Upper lobe of right lung (tissue), 1 donor: ENCODE measurements at regions not wholly inside any gene's neighbourhood (a gene's known extent, or its start where the extent isn't known, plus 50 kb on each side); places are given as distances from the start of the nearest gene placed in this dataset.

ENCODE experiments used
- ATAC-seq: fragments of 200-7000 bp; cut with Tn5 transposase; one replicate; pipeline ENCODE4 v1.9.1; 2020; ENCODE audit warnings: mild to moderate bottlenecking, moderate library complexity
- DNase-seq: peaks from one replicate; pipeline ENCODE4 v3.0.0-alpha.2; 2020
- H3K27ac ChIP-seq: fragments of 200-600 bp; one replicate; pipeline ENCODE4 v1.8.0; 2022
- H3K27me3 ChIP-seq: fragments of 200-600 bp; one replicate; pipeline ENCODE4 v1.8.0; 2022; ENCODE audit warnings: mild to moderate bottlenecking
- H3K36me3 ChIP-seq: fragments of 200-600 bp; one replicate; pipeline ENCODE4 v1.8.0; 2022
- H3K4me1 ChIP-seq: fragments of 200-600 bp; one replicate; pipeline ENCODE4 v1.8.0; 2022
- H3K4me3 ChIP-seq: fragments of 200-600 bp; one replicate; pipeline ENCODE4 v1.8.0; 2022; ENCODE audit warnings: mild to moderate bottlenecking
- H3K9me3 ChIP-seq: fragments of 200-600 bp; one replicate; pipeline ENCODE4 v1.8.0; 2022
- CTCF ChIP-seq: fragments of 200-600 bp; IDR thresholded peaks from one replicate; pipeline ENCODE4 v1.8.0; 2022; ENCODE audit warnings: antibody characterized with exemption
- intact Hi-C: fragments of 100-400 bp; cut with DNase I; formaldehyde crosslinking; loops from one replicate; pipeline ENCODE4 v1.11.0; 2022
- donor health status: DM: no; HTN: yes; CAD: no; lungs with severe emphysema.

- no peak for ATAC-seq
- no peaks in the 10 kb centered on the region for H3K27me3 ChIP-seq
- no peaks in the 10 kb centered on the region for H3K36me3 ChIP-seq
- H3K27ac ChIP-seq = no peak overlapping the region
- intact Hi-C loops = no loop called here
- no peak for TF ChIP-seq CTCF
- no peaks in the 10 kb centered on the region for H3K4me1 ChIP-seq
- no peak overlapping the region for H3K4me3 ChIP-seq
- DNase-seq = no peak
- H3K9me3 ChIP-seq = no peaks in the 10 kb centered on the region
Observed at GRCh38 chr1:217067642-217068041, 344.4 kb upstream of the ESRRG start.

- no peak overlapping the region for H3K27ac ChIP-seq
- H3K4me3 ChIP-seq = no peak overlapping the region
- H3K9me3 ChIP-seq = no peaks in the 10 kb centered on the region
- H3K36me3 ChIP-seq = no peaks in the 10 kb centered on the region
- TF ChIP-seq CTCF = no peak
- H3K27me3 ChIP-seq = no peaks in the 10 kb centered on the region
- DNase-seq (no peak), ATAC-seq (no peak)
- H3K4me1 ChIP-seq = no peaks in the 10 kb centered on the region
- intact Hi-C loops = no loop called here
Observed at GRCh38 chr1:217066794-217067193, 343.6 kb upstream of the ESRRG start.

GRCh38 chr1:217063172-217063908, 340.1 kb upstream of the ESRRG start:
- DNase-seq = no peak
- Histone ChIP-seq H3K9me3 (no peaks in the 10 kb centered on the region), H3K36me3 (no peaks in the 10 kb centered on the region), H3K4me1 (no peaks in the 10 kb centered on the region), H3K27me3 (no peaks in the 10 kb centered on the region), H3K4me3 (no peak overlapping the region), H3K27ac (no peak overlapping the region)
- intact Hi-C loops = no loop called here
- TF ChIP-seq CTCF = no peak
- ATAC-seq = no peak

- Histone ChIP-seq H3K27me3 (no peaks in the 10 kb centered on the region), H3K4me3 (no peak overlapping the region), H3K9me3 (no peaks in the 10 kb centered on the region), H3K36me3 (no peaks in the 10 kb centered on the region), H3K27ac (no peak overlapping the region), H3K4me1 (no peaks in the 10 kb centered on the region)
- intact Hi-C loops = no loop called here
- DNase-seq (no peak), ATAC-seq (no peak)
- TF ChIP-seq CTCF = no peak
Observed at GRCh38 chr1:217062586-217062985, 339.4 kb upstream of the ESRRG start.

- H3K36me3 ChIP-seq = no peaks in the 10 kb centered on the region
- no peaks in the 10 kb centered on the region for H3K27me3 ChIP-seq
- no peak for TF ChIP-seq CTCF
- H3K4me1 ChIP-seq = no peaks in the 10 kb centered on the region
- no peaks in the 10 kb centered on the region for H3K9me3 ChIP-seq
- no peak overlapping the region for H3K27ac ChIP-seq
- no peak for ATAC-seq
- no peak overlapping the region for H3K4me3 ChIP-seq
- no peak for DNase-seq
- intact Hi-C loops = no loop called here
Observed at GRCh38 chr1:217059401-217059800, 336.2 kb upstream of the ESRRG start.

GRCh38 chr1:217053676-217054075, 330.4 kb upstream of the ESRRG start:
- DNase-seq (no peak), ATAC-seq (no peak)
- intact Hi-C loops = no loop called here
- H3K27ac ChIP-seq = no peak overlapping the region
- TF ChIP-seq CTCF = no peak
- H3K4me1 ChIP-seq = no peaks in the 10 kb centered on the region
- no peaks in the 10 kb centered on the region for H3K36me3 ChIP-seq
- no peak overlapping the region for H3K4me3 ChIP-seq
- H3K27me3 ChIP-seq = no peaks in the 10 kb centered on the region
- no peaks in the 10 kb centered on the region for H3K9me3 ChIP-seq
